ENCODE measurements at regions not wholly inside any gene's neighbourhood (a gene's known extent, or its start where the extent isn't known, plus 50 kb on each side); places are given as distances from the start of the nearest gene placed in this dataset.

GRCh38 chr1:54460351-54460750 is 54.2 kb upstream of the SSBP3 start:
- no peak overlapping the region for H3K4me3 ChIP-seq (ENCODE audit: low read depth in 1 of 2, low read length in 2 of 2)
- H3K4me1 ChIP-seq (ENCODE audit: control insufficient read depth in 1 of 2, insufficient read depth in 2 of 2, low read length in 2 of 2): peaks cover 7 to 22% of the 10 kb centered on the region in 2 donors
- no peak overlapping the region for H3K27ac ChIP-seq (ENCODE audit: low read length)
- H3K27me3 ChIP-seq (ENCODE audit: low read depth, low read length): no peaks in the 10 kb centered on the region
- no peaks in the 10 kb centered on the region for H3K36me3 ChIP-seq (ENCODE audit: control insufficient read depth in 1 of 2, insufficient read depth in 2 of 2, low read length in 2 of 2)
- no peaks in the 10 kb centered on the region for H3K9me3 ChIP-seq (ENCODE audit: control insufficient read depth in 1 of 2, low read length in 2 of 2)

GRCh38 chr1:54459726-54460191 is 53.6 kb upstream of the SSBP3 start:
- Histone ChIP-seq H3K4me3 (ENCODE audit: low read depth in 1 of 2, low read length in 2 of 2) (no peak overlapping the region), H3K9me3 (ENCODE audit: control insufficient read depth in 1 of 2, low read length in 2 of 2) (no peaks in the 10 kb centered on the region), H3K27me3 (ENCODE audit: low read depth, low read length) (no peaks in the 10 kb centered on the region), H3K36me3 (ENCODE audit: control insufficient read depth in 1 of 2, insufficient read depth in 2 of 2, low read length in 2 of 2) (no peaks in the 10 kb centered on the region), H3K27ac (ENCODE audit: low read length) (no peak overlapping the region), H3K4me1 (ENCODE audit: control insufficient read depth in 1 of 2, insufficient read depth in 2 of 2, low read length in 2 of 2) (peaks cover 7 to 18% of the 10 kb centered on the region in 2 donors)

GRCh38 chr1:54459140-54459539 is 52.9 kb upstream of the SSBP3 start:
- Histone ChIP-seq H3K27ac (ENCODE audit: low read length) (no peak overlapping the region), H3K36me3 (ENCODE audit: control insufficient read depth in 1 of 2, insufficient read depth in 2 of 2, low read length in 2 of 2) (no peaks in the 10 kb centered on the region), H3K4me1 (ENCODE audit: control insufficient read depth in 1 of 2, insufficient read depth in 2 of 2, low read length in 2 of 2) (peaks cover 3 to 12% of the 10 kb centered on the region in 2 donors), H3K27me3 (ENCODE audit: low read depth, low read length) (no peaks in the 10 kb centered on the region), H3K9me3 (ENCODE audit: control insufficient read depth in 1 of 2, low read length in 2 of 2) (no peaks in the 10 kb centered on the region), H3K4me3 (ENCODE audit: low read depth in 1 of 2, low read length in 2 of 2) (no peak overlapping the region)

- no peaks in the 10 kb centered on the region for H3K27me3 ChIP-seq (ENCODE audit: low read depth, low read length)
- H3K9me3 ChIP-seq (ENCODE audit: control insufficient read depth in 1 of 2, low read length in 2 of 2): no peaks in the 10 kb centered on the region
- H3K4me1 ChIP-seq (ENCODE audit: control insufficient read depth in 1 of 2, insufficient read depth in 2 of 2, low read length in 2 of 2): no peaks in the 10 kb centered on the region
- H3K36me3 ChIP-seq (ENCODE audit: control insufficient read depth in 1 of 2, insufficient read depth in 2 of 2, low read length in 2 of 2): no peaks in the 10 kb centered on the region
- H3K4me3 ChIP-seq (ENCODE audit: low read depth in 1 of 2, low read length in 2 of 2): no peak overlapping the region
- H3K27ac ChIP-seq (ENCODE audit: low read length): no peak overlapping the region
These were observed 50.8 kb upstream of the SSBP3 start for GRCh38 chr1:54456921-54457529.

- no peaks in the 10 kb centered on the region for H3K9me3 ChIP-seq (ENCODE audit: control insufficient read depth in 1 of 2, low read length in 2 of 2)
- no peaks in the 10 kb centered on the region for H3K27me3 ChIP-seq (ENCODE audit: low read depth, low read length)
- H3K27ac ChIP-seq (ENCODE audit: low read length): no peak overlapping the region
- H3K4me3 ChIP-seq (ENCODE audit: low read depth in 1 of 2, low read length in 2 of 2): no peak overlapping the region
- H3K4me1 ChIP-seq (ENCODE audit: control insufficient read depth in 1 of 2, insufficient read depth in 2 of 2, low read length in 2 of 2): no peaks in the 10 kb centered on the region
- no peaks in the 10 kb centered on the region for H3K36me3 ChIP-seq (ENCODE audit: control insufficient read depth in 1 of 2, insufficient read depth in 2 of 2, low read length in 2 of 2)
These were observed 50.2 kb upstream of the SSBP3 start for GRCh38 chr1:54456361-54456760.

Measured in muscle layer of duodenum (tissue), 2 donors.